ENCODE measurements at regions not wholly inside any gene's neighbourhood (a gene's known extent, or its start where the extent isn't known, plus 50 kb on each side); places are given as distances from the start of the nearest gene placed in this dataset.
"Not testable (repeated sequence)": the region's sequence is repeated elsewhere in the genome, so short reads cannot be mapped to it uniquely, and the experiment has no call there.

DNA sequence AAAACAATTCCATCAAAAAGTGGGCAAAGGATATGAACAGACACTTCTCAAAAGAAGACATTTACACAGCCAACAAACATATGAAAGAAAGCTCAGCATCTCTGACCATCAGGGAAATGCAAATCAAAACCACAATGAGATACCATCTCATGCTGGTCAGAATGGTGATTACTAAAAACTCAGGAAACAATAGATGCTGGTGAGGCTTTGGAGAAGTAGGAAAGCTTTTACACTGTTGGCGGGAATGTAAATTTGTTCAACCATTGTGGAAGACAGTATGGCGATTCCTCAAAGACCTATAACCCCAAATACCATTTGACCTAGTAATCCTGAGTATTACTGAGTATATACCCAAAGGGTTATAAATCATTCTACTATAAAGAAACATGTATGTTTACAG lies 452.9 kb downstream of the SEMA3D start:
- TF ChIP-seq, protein P1, sequence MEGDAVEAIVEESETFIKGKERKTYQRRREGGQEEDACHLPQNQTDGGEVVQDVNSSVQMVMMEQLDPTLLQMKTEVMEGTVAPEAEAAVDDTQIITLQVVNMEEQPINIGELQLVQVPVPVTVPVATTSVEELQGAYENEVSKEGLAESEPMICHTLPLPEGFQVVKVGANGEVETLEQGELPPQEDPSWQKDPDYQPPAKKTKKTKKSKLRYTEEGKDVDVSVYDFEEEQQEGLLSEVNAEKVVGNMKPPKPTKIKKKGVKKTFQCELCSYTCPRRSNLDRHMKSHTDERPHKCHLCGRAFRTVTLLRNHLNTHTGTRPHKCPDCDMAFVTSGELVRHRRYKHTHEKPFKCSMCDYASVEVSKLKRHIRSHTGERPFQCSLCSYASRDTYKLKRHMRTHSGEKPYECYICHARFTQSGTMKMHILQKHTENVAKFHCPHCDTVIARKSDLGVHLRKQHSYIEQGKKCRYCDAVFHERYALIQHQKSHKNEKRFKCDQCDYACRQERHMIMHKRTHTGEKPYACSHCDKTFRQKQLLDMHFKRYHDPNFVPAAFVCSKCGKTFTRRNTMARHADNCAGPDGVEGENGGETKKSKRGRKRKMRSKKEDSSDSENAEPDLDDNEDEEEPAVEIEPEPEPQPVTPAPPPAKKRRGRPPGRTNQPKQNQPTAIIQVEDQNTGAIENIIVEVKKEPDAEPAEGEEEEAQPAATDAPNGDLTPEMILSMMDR (IDR thresholded peaks at IDR 0.05), result not testable (repeated sequence)
- TF ChIP-seq POLR2A (IDR thresholded peaks at IDR 0.05), result not testable (repeated sequence)

All from tibial nerve (tissue), 3 donors.